ENCODE measurements at regions not wholly inside any gene's neighbourhood (a gene's known extent, or its start where the extent isn't known, plus 50 kb on each side); places are given as distances from the start of the nearest gene placed in this dataset.

GRCh38 chr21:40926238-40926637 lies 79.3 kb upstream of the DSCAM start:
- H3K27me3 ChIP-seq (ENCODE audit: control insufficient read depth in 3 of 3, insufficient read depth in 3 of 3, low read length in 3 of 3): no peaks in the 10 kb centered on the region

GRCh38 chr21:40929833-40930232 lies 82.9 kb upstream of the DSCAM start:
- no peak for FAIRE-seq
- no peak overlapping the region for H3K4me3 ChIP-seq (ENCODE audit: low read depth in 1 of 3, low read length in 3 of 3)
- H3K27me3 ChIP-seq (ENCODE audit: control insufficient read depth in 3 of 3, insufficient read depth in 3 of 3, low read length in 3 of 3): no peaks in the 10 kb centered on the region
- no peaks in the 10 kb centered on the region for H3K4me1 ChIP-seq (ENCODE audit: control insufficient read depth in 3 of 3, insufficient read depth in 2 of 3, low read depth in 1 of 3, low read length in 2 of 3)
- no peaks in the 10 kb centered on the region for H3K36me3 ChIP-seq (ENCODE audit: control insufficient read depth in 3 of 3, insufficient read depth in 2 of 3, low read depth in 1 of 3, low read length in 3 of 3)
- no peak overlapping the region for H3K27ac ChIP-seq (ENCODE audit: low read depth in 1 of 3, low read length in 2 of 3)
- 94% methylated on average over 2 of the region's 2 CpGs for WGBS, 3 donors
- no peak for DNase-seq
- peaks cover 0 to 3% of the 10 kb centered on the region in 2 donors for H3K9me3 ChIP-seq (ENCODE audit: control insufficient read depth in 2 of 2, insufficient read depth in 1 of 2, low read depth in 1 of 2, low read length in 1 of 2)

More at GRCh38 chr21:40926238-40926637, 79.3 kb upstream of the DSCAM start:
- no peaks in the 10 kb centered on the region for H3K4me1 ChIP-seq (ENCODE audit: control insufficient read depth in 3 of 3, insufficient read depth in 2 of 3, low read depth in 1 of 3, low read length in 2 of 3)
- H3K4me3 ChIP-seq (ENCODE audit: low read depth in 1 of 3, low read length in 3 of 3): no peak overlapping the region
- DNase-seq (no peak), FAIRE-seq (no peak)
- no peaks in the 10 kb centered on the region for H3K36me3 ChIP-seq (ENCODE audit: control insufficient read depth in 3 of 3, insufficient read depth in 2 of 3, low read depth in 1 of 3, low read length in 3 of 3)
- peaks cover 0 to 3% of the 10 kb centered on the region in 2 donors for H3K9me3 ChIP-seq (ENCODE audit: control insufficient read depth in 2 of 2, insufficient read depth in 1 of 2, low read depth in 1 of 2, low read length in 1 of 2)
- H3K27ac ChIP-seq (ENCODE audit: low read depth in 1 of 3, low read length in 2 of 3): no peak overlapping the region

- Histone ChIP-seq H3K27ac (ENCODE audit: low read depth in 1 of 3, low read length in 2 of 3) (no peak overlapping the region), H3K4me1 (ENCODE audit: control insufficient read depth in 3 of 3, insufficient read depth in 2 of 3, low read depth in 1 of 3, low read length in 2 of 3) (no peaks in the 10 kb centered on the region), H3K9me3 (ENCODE audit: control insufficient read depth in 2 of 2, insufficient read depth in 1 of 2, low read depth in 1 of 2, low read length in 1 of 2) (peaks cover 0 to 3% of the 10 kb centered on the region in 2 donors), H3K4me3 (ENCODE audit: low read depth in 1 of 3, low read length in 3 of 3) (no peak overlapping the region), H3K27me3 (ENCODE audit: control insufficient read depth in 3 of 3, insufficient read depth in 3 of 3, low read length in 3 of 3) (no peaks in the 10 kb centered on the region), H3K36me3 (ENCODE audit: control insufficient read depth in 3 of 3, insufficient read depth in 2 of 3, low read depth in 1 of 3, low read length in 3 of 3) (no peaks in the 10 kb centered on the region)
- FAIRE-seq: no peak
- no peak for DNase-seq
- WGBS, 3 donors: 47 to 66% (median 50%) methylated on average over 3 of the region's 3 CpGs
Observed at GRCh38 chr21:40931197-40931596, 84.2 kb upstream of the DSCAM start.

- DNase-seq: no peak
Observed at GRCh38 chr21:40936178-40936577, 89.2 kb upstream of the DSCAM start.

GRCh38 chr21:40936771-40937261 lies 89.9 kb upstream of the DSCAM start:
- H3K9me3 ChIP-seq (ENCODE audit: control insufficient read depth in 2 of 2, insufficient read depth in 1 of 2, low read depth in 1 of 2, low read length in 1 of 2): no peaks in the 10 kb centered on the region
- no peak overlapping the region for H3K27ac ChIP-seq (ENCODE audit: low read depth in 1 of 3, low read length in 2 of 3)
- no peaks in the 10 kb centered on the region for H3K27me3 ChIP-seq (ENCODE audit: control insufficient read depth in 3 of 3, insufficient read depth in 3 of 3, low read length in 3 of 3)
- FAIRE-seq (no peak), DNase-seq (no peak)
- H3K4me3 ChIP-seq (ENCODE audit: low read depth in 1 of 3, low read length in 3 of 3): no peak overlapping the region
- H3K4me1 ChIP-seq (ENCODE audit: control insufficient read depth in 3 of 3, insufficient read depth in 2 of 3, low read depth in 1 of 3, low read length in 2 of 3): no peaks in the 10 kb centered on the region
- H3K36me3 ChIP-seq (ENCODE audit: control insufficient read depth in 3 of 3, insufficient read depth in 2 of 3, low read depth in 1 of 3, low read length in 3 of 3): no peaks in the 10 kb centered on the region
- 77 to 90% (median 79%) methylated on average over 10 of the region's 10 CpGs for WGBS, 3 donors

More at GRCh38 chr21:40936178-40936577, 89.2 kb upstream of the DSCAM start:
- FAIRE-seq: no peak
- Histone ChIP-seq H3K9me3 (ENCODE audit: control insufficient read depth in 2 of 2, insufficient read depth in 1 of 2, low read depth in 1 of 2, low read length in 1 of 2) (no peaks in the 10 kb centered on the region), H3K4me3 (ENCODE audit: low read depth in 1 of 3, low read length in 3 of 3) (no peak overlapping the region), H3K4me1 (ENCODE audit: control insufficient read depth in 3 of 3, insufficient read depth in 2 of 3, low read depth in 1 of 3, low read length in 2 of 3) (no peaks in the 10 kb centered on the region), H3K27me3 (ENCODE audit: control insufficient read depth in 3 of 3, insufficient read depth in 3 of 3, low read length in 3 of 3) (no peaks in the 10 kb centered on the region), H3K36me3 (ENCODE audit: control insufficient read depth in 3 of 3, insufficient read depth in 2 of 3, low read depth in 1 of 3, low read length in 3 of 3) (no peaks in the 10 kb centered on the region), H3K27ac (ENCODE audit: low read depth in 1 of 3, low read length in 2 of 3) (no peak overlapping the region)
- WGBS, 3 donors: 65 to 91% (median 76%) methylated on average over 2 of the region's 2 CpGs

- FAIRE-seq (no peak), DNase-seq (no peak)
Observed at GRCh38 chr21:40938078-40938477, 91.1 kb upstream of the DSCAM start.

GRCh38 chr21:40938611-40939010 lies 91.7 kb upstream of the DSCAM start:
- no peaks in the 10 kb centered on the region for H3K27me3 ChIP-seq (ENCODE audit: control insufficient read depth in 3 of 3, insufficient read depth in 3 of 3, low read length in 3 of 3)
- H3K9me3 ChIP-seq (ENCODE audit: control insufficient read depth in 2 of 2, insufficient read depth in 1 of 2, low read depth in 1 of 2, low read length in 1 of 2): no peaks in the 10 kb centered on the region
- DNase-seq: no peak
- no peak overlapping the region for H3K27ac ChIP-seq (ENCODE audit: low read depth in 1 of 3, low read length in 2 of 3)
- H3K4me1 ChIP-seq (ENCODE audit: control insufficient read depth in 3 of 3, insufficient read depth in 2 of 3, low read depth in 1 of 3, low read length in 2 of 3): no peaks in the 10 kb centered on the region
- no peak overlapping the region for H3K4me3 ChIP-seq (ENCODE audit: low read depth in 1 of 3, low read length in 3 of 3)
- no peaks in the 10 kb centered on the region for H3K36me3 ChIP-seq (ENCODE audit: control insufficient read depth in 3 of 3, insufficient read depth in 2 of 3, low read depth in 1 of 3, low read length in 3 of 3)
- WGBS, 3 donors: 71 to 79% (median 73%) methylated on average over 4 of the region's 4 CpGs
- no peak for FAIRE-seq

More at GRCh38 chr21:40938078-40938477, 91.1 kb upstream of the DSCAM start:
- 77 to 83% (median 81%) methylated on average over 2 of the region's 2 CpGs for WGBS, 3 donors
- H3K4me1 ChIP-seq (ENCODE audit: control insufficient read depth in 3 of 3, insufficient read depth in 2 of 3, low read depth in 1 of 3, low read length in 2 of 3): no peaks in the 10 kb centered on the region
- no peak overlapping the region for H3K4me3 ChIP-seq (ENCODE audit: low read depth in 1 of 3, low read length in 3 of 3)
- no peak overlapping the region for H3K27ac ChIP-seq (ENCODE audit: low read depth in 1 of 3, low read length in 2 of 3)
- H3K9me3 ChIP-seq (ENCODE audit: control insufficient read depth in 2 of 2, insufficient read depth in 1 of 2, low read depth in 1 of 2, low read length in 1 of 2): no peaks in the 10 kb centered on the region
- H3K27me3 ChIP-seq (ENCODE audit: control insufficient read depth in 3 of 3, insufficient read depth in 3 of 3, low read length in 3 of 3): no peaks in the 10 kb centered on the region
- no peaks in the 10 kb centered on the region for H3K36me3 ChIP-seq (ENCODE audit: control insufficient read depth in 3 of 3, insufficient read depth in 2 of 3, low read depth in 1 of 3, low read length in 3 of 3)

GRCh38 chr21:40947713-40948112 lies 100.8 kb upstream of the DSCAM start:
- no peaks in the 10 kb centered on the region for H3K36me3 ChIP-seq (ENCODE audit: control insufficient read depth in 3 of 3, insufficient read depth in 2 of 3, low read depth in 1 of 3, low read length in 3 of 3)
- DNase-seq: no peak
- no peak overlapping the region for H3K4me3 ChIP-seq (ENCODE audit: low read depth in 1 of 3, low read length in 3 of 3)
- FAIRE-seq: no peak
- H3K27me3 ChIP-seq (ENCODE audit: control insufficient read depth in 3 of 3, insufficient read depth in 3 of 3, low read length in 3 of 3): no peaks in the 10 kb centered on the region
- H3K9me3 ChIP-seq (ENCODE audit: control insufficient read depth in 2 of 2, insufficient read depth in 1 of 2, low read depth in 1 of 2, low read length in 1 of 2): no peaks in the 10 kb centered on the region
- no peak overlapping the region for H3K27ac ChIP-seq (ENCODE audit: low read depth in 1 of 3, low read length in 2 of 3)
- H3K4me1 ChIP-seq (ENCODE audit: control insufficient read depth in 3 of 3, insufficient read depth in 2 of 3, low read depth in 1 of 3, low read length in 2 of 3): no peaks in the 10 kb centered on the region
- WGBS, 3 donors: 78 to 86% (median 79%) methylated on average over 3 of the region's 3 CpGs

- no peak for FAIRE-seq
- Histone ChIP-seq H3K4me1 (ENCODE audit: control insufficient read depth in 3 of 3, insufficient read depth in 2 of 3, low read depth in 1 of 3, low read length in 2 of 3) (no peaks in the 10 kb centered on the region), H3K9me3 (ENCODE audit: control insufficient read depth in 2 of 2, insufficient read depth in 1 of 2, low read depth in 1 of 2, low read length in 1 of 2) (no peaks in the 10 kb centered on the region), H3K36me3 (ENCODE audit: control insufficient read depth in 3 of 3, insufficient read depth in 2 of 3, low read depth in 1 of 3, low read length in 3 of 3) (no peaks in the 10 kb centered on the region), H3K27ac (ENCODE audit: low read depth in 1 of 3, low read length in 2 of 3) (no peak overlapping the region), H3K27me3 (ENCODE audit: control insufficient read depth in 3 of 3, insufficient read depth in 3 of 3, low read length in 3 of 3) (no peaks in the 10 kb centered on the region), H3K4me3 (ENCODE audit: low read depth in 1 of 3, low read length in 3 of 3) (no peak overlapping the region)
- DNase-seq: no peak
Observed at GRCh38 chr21:40950970-40951369, 104.0 kb upstream of the DSCAM start.
